ENCODE measurements at regions not wholly inside any gene's neighbourhood (a gene's known extent, or its start where the extent isn't known, plus 50 kb on each side); places are given as distances from the start of the nearest gene placed in this dataset.

DNA sequence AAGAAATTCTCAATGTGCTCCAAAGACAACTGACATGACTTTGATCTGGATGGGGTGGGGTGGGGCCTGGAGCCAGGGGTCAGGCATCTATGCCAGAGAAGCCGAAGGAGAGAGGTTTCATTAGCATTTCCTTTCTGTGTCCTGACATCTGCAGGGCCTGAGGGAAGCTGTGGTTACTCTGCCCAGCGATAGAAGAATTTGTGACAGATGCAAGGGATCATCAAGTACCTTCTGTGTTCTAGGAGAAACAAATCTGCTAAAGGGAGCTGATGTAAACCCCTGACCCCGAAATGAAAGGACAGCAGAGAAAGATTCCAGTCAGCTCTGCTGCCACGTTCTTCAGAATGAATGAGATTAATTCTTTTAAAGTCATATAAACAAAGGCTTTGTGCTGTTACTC, 335.7 kb downstream of the PRELID2 start:
- DNase-seq: no peak

DNA sequence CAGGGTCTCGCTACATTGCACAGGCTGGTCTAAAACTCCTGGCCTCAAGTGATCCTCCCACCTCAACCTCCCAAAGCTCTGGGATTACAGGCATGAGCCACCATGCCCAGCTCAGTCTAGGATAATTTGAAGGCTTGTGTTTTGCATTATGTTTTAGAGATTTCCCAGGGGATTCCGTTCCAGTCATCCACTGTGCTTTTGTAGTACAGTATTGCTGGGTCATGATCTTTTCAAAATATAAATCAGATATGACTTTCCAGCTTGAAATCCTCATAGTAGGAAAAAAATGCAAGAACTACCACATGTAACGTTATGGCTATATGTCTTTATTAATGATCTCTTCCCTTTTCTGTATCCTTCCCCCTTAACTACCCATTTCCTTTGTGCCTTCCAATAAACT, 338.1 kb downstream of the PRELID2 start:
- DNase-seq: no peak

DNA sequence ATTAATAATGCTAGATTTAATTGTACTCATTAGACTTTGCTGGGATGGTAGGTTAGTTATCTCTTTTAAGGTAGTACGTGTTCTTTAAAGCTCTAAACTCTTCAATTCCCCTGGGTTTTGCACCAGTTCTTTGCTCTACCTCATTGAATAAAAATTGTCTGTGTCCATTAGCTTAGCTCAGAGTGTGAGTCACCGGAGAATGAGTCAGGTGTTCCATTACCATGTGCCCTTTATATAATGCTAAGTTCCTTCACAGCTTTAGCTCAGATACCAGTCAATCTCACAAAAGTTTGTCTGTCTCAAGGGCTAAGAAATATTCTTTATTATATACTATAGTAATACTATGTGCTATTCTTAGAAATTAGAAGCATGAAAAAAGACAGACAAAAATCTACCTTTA, 339.4 kb downstream of the PRELID2 start:
- DNase-seq: no peak

DNA sequence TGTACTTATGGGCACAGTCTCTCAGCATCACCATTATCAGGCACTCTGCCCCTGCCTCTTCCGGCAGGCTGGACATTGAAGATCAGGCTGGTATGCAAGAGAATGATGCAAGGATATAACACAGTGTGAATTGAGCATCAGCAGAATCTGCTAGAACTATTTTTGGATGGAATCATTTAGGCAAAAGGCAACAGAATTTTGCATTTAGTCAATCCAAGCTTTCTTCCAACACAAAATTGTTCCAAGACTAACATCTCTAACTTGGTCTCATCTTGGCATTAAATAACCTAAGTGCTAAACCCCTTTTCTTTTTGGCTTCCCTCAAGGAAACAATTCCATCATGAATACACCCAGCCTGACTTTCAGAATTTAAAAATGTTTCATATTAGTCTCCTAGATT, 339.9 kb downstream of the PRELID2 start:
- DNase-seq: no peak

DNA sequence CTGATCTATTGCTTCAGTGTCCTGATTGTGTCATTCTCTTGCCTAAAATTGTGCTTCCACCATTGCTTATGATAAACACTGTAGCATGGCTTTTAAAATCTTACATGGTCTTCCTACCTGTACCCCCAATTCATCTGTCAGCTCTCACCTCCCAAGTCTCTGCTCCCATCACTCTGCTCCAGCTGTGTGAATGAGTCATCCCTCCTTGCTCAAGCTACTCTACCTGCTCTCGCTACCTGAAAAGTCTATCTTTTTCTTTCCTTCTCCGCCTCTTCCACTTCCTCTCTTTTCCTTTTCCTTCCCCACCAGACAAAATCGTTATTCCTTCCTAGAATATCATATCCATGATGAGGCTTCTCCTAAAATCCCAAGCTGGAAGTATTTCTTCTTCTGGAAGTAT, 341.7 kb downstream of the PRELID2 start:
- no peak for DNase-seq

DNA sequence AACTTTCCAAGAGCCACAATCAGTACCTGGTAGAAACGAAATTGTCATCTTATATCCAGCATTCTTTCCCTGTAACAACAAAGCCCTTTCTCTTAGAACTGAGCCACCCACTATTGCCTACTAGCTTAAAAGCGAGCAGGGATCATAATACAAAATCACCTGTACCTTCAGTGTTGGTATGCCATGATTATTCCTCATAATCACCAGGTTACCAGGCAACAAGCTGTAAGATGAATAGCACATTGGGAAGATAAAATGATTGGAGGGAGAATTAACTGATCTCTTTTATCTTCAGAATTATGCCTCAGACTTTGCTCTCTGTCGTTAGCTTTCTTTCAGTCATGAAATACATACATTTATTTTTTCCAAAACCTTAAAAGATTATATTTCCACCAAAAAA, 345.6 kb downstream of the PRELID2 start:
- DNase-seq: no peak

DNA sequence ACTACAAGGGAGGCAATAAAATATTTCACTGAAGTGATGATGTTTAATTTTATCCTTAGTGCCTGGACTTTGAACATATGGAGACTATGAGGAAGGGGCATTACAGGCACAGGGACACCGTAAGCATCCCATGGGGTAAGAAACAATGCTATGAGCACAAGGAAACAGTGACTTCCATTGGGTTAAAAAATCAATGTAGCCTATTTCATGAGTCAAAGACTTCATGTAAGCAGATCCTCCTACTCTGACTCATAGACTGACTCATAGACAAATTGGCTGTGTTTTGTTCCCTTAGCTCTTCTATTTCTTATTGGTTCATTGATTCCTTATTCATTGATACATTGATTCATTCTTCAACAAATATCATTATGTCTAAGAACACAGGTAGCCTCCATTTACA, 351.0 kb downstream of the PRELID2 start:
- no peak for DNase-seq

DNA sequence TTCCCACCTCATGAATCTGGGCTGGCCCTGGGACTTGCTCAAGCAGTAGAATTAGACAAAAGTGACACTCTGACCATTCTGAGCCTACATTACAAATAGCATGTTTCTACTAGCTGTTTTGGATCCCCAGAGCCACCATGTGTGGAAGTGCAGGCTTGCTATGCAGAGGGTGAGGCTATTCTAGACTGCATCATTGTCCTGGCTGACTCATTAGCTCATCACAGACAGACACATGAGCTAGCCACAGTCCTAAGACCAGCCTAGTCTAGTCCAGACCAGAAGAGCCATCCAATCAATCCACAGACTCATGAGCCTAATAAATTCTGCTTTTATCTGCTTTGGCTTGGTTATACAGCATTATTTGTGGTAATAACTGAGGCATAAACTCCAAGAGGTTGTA, 351.9 kb downstream of the PRELID2 start:
- no peak for DNase-seq

DNA sequence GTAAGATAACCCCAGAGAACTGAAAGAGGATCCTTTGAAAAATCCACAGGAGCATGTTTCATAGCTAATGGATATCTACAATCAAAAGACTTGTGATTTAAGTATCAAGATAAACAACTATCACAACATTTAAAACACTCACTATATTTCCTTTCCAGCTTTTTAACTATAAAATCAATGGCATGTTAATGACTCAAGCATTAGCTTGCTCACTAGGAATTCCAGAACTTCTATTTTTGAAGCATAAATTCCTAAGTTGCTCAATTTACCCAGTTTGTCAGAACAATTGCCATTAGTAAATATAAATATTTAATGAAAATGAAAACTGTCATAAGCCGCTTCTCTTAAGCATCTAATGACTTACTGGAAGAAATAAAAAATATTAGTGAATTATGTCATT, 355.3 kb downstream of the PRELID2 start:
- DNase-seq: no peak

DNA sequence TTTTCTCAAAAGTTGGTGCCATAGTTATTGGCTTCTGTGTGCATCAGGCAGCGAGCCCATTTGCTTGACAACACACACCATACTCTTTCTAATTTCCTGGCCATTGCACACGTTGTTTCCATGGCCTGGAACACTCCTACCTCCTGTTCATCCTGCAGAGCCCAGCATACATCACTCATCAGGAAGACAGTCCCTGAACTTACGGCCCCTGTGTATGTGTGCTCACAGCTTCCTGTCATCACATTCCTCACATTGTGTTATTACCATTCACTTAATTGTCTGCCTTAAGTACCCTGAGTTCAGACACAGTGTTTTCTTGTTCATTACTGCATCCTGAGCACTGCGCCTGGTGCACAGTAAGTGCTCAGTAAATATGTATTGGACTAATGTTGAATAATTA, 355.9 kb downstream of the PRELID2 start:
- no peak for DNase-seq

DNA sequence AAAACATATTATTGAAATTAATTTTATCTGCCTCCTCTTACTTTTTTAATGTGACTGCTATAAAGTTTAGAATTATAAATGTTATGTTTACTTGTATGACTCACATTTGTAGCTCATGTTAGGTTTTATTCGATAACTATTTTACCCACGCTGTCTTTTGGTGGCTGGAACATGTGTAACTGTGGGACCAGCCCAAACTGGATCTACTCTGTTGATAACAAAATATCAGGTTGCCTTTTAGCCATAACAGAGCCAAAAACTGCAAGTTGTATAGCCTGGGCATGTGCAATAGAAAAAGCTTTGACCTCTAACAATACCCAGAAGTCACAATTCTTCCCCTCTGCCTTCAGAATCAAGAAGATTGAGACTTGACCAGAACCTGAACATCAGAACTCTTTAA, 356.5 kb downstream of the PRELID2 start:
- no peak for DNase-seq

DNA sequence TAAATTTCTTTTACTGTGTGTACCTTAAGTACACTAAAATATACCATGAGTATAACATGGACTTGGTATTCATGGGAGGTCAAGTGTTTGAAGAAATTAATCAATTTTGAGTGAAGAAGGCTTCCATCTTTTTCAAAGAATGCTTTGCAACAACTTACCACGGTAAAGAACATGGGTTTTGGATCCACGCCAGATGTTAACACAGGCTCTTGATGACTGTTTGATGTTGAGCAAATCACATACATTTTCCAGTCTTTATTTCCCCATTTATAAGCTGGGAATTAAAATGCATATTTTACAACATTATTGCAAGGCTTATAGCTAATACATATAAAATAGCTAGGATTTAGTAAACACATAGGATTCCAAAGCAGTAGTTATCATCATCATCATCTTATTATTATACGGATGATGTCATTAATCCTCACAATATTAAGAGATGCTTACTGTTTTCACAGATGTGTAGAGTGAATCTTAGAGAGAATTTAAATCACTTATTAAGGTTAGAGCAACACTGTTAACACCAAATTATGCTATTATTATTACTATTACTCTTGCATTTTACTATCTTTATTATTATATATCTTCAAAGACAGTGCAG, 362.0 kb downstream of the PRELID2 start:
- DNase-seq: no peak

DNA sequence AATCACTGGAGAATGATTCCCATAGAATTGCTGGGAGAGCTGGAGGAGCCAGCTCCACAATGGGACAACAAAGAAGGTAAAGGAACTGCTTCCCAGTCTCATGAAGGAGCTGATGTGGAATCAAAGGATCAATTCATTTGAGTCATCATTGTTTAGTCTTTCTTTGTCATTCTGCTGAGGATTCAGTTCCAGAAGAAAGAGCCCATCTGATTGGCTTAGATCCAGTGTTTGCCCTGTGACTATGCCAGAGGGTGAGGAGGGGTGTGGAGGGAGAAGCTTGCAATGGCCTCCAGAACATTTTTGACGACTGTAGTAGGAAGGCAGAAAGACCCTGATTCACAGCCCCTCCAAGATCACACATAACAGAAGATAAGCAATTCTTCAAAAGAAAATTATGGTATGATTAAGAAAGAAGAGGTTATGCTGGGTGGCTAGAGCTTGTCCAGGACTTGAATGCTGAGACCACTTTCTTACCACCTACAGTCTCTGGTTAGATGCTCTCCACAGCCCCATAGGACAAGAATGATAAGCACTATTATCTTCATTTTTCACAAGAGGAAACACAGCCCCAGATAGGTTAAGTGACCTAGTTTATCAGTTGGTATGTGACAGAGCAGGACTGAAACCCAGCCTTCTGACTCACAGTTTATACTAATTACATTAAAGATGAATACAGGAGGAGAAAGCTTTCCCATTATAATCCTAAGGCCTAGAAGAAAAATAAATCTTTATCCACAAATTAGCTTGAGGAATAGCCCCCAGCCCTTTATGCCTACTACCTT, 363.1 kb downstream of the PRELID2 start:
- DNase-seq: no peak

DNA sequence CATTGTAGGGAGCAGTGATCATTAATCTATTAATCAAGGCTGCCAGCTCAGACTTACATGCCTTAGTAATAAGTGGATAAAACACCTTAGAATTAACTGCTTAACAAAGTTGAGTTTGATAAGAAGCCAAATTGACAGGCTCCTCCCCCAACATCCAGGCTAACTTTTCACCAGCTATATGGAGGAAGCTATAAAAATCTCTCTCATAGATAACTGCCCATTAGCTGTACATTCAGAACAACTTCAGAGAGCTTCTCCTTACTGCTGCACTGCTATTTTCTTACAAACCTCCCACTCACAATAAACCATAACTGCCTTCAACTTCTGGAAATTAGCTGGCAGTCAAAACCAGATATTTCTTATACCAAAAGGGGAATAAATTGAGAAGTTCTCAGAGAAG, 364.1 kb downstream of the PRELID2 start:
- no peak for DNase-seq

DNA sequence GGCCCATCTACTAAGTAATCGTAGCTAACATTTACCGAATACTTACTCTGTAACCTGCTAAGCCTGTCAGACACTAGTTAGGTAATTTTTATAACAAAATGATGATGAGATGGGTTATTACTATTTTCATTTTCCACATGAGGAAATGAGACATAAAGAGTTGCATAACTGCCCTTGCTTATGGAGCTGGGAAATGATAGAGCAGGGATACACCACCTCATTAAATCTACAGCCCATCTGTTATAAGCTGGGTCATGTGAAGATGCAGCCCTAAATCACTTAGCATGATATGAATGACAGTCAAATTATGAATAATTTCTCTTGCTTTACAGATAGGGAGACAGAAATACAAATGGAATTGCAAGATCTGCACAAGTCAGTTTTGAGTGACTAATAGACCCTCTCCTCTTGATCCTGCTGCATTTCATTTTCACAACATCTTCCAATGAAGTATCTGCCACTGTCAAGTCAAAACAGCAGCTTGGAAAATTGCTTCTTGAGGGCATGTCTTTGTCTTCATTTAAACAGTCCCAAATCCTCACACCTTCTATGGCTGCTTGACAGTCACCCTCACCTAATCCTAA, 364.7 kb downstream of the PRELID2 start:
- DNase-seq: no peak

DNA sequence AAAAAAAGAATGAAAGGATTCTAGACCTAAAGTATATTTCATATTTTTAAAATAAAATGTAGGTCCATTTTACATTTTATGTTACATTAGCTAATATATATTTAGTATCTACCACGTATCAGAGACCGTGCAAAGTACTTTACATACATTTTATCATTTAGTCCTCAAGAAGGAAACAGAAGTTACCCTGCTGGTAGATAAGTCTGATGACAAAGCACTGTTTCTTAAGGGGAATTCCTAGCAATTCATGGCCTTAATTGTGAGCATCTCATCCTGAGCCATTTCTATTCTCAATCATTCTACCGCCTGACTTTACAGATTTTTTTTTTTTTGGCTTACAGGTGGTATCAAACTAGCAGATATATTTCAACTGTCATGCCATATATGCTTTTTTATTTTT, 367.7 kb downstream of the PRELID2 start:
- DNase-seq: no peak

DNA sequence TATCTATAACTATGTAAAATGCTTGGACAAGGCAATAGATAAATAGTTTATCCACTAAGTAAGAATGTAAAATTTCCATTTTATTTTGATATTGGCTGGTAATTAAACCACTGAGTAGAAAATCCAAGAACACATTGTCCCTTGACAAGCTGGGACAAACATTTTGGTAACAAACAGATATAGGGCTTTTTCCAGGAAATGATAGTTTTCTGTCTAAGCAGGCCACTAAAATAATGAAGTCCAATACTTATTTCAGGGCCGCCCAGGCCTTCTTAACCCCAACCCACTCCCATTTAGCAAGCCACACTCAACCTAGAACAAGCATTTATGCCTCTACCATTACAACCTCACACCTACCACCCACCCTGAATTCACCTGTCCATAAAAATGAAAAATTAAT, 368.6 kb downstream of the PRELID2 start:
- DNase-seq: no peak

DNA sequence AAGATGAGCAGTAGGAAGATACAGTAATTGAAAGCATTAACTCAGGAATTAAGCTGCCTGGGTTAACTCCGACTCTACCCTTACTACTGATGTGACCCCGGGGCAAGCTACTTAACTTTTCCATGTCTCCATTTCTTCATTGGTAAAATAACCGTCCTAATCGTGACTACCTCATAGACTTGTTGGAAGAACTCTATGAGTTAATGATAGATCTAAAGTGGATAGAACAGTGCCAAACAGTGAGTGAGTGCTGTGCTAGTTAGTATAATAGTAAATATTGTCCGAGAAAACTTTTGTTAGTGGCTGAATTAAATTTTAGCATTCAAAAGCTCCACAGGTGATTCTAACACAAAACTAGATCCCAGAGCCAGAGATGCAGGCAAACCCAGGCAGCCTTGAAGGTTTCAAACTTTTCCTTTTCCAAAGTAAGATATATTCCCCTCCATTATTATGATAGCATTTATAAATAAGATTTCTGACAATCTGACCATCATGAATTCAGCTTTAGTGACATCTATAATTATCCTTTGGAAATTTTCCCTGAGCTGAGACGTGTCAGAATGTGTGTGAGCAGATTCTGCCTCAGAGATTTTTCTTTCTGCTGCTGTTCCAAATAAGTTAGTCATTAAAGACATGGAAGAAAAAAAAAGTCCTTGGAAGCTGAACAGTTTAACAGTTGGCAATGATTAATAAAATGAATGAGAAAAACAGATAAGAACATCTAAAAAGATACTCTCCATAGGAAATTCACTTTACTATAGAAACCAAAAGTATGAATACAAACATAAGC, 369.5 kb downstream of the PRELID2 start:
- DNase-seq: no peak

DNA sequence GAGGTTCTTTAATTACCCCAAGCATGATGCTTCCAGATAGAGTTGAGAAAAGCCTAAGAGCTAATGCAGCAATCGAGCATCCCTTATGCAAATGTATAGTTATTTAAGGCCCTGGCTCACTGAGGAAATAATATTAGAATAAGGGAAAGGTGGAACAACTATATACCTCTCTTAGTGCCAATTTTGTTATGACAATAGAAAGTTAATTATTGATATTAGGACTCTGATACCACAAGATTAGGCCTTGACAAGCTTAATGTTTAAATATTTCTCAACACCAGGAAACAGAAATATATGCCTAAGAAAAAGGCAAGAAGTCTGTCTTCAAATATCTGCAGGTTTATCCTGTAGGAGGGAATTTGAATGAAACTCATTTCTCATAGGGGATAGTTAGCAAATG, 371.0 kb downstream of the PRELID2 start:
- no peak for DNase-seq

DNA sequence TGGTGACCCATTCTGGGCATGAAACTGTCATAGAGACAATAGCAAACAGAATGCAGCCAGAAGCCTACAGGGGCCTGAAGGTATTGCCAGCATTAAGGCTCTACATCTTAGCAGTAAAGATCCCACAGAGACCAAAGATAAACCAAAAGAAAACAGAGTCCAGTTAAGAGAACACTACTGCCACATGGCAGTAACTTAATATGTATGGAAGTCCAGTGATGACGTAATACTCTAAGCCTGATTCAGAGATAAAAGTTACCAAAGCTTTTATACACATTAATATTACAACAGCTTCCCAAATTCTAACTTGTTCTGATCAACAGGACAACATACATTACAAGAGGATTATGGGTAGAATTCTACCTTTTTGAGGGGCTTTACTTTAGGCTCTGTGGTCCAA, 371.5 kb downstream of the PRELID2 start:
- DNase-seq: no peak

DNA sequence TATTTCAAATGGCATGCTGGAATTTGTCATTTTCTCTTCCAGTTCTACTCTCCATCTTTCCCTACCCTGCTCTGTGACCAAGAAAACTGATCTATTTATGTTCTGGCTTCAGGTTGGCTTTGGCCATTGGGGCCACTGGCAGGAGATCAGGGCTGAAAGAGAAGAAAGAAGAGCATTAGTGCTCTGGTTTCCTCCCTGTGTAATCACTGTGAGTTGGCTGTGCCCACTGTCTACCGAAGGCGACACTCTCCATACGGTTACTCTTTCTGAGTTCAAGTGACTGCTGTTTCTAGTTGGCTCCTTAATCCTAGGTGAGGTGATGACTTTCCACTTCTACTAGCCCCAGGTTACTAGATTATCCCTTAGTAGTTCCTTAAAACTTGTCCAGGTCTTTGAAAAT, 372.6 kb downstream of the PRELID2 start:
- no peak for DNase-seq

DNA sequence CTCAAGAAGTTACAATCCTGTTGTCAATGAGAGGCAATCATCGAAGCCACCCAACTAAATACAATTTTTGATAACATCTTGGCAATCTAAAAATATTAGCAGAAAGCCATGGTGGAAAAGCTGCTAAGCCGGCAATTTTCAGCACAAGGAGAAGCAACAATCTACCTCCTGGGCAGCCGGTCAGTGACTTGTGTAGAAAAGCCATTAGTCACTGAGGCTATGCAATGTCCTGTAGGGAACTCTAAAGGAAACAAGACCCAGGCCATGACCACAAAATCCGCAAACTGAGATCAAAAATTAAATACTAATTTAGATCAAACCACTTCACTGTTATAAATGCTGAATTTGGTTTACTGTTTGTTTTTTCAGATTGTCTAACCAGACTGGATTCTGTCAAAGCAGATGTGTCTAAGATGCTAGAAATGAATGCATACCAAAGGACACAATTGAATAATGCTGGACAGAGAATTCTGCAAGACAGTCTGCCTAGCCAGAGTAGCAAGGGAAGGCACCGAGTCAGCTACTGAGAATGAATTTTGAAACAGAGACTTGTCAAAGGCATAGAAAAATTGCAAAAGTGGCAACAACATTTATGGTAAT, 384.8 kb downstream of the PRELID2 start:
- DNase-seq: no peak

DNA sequence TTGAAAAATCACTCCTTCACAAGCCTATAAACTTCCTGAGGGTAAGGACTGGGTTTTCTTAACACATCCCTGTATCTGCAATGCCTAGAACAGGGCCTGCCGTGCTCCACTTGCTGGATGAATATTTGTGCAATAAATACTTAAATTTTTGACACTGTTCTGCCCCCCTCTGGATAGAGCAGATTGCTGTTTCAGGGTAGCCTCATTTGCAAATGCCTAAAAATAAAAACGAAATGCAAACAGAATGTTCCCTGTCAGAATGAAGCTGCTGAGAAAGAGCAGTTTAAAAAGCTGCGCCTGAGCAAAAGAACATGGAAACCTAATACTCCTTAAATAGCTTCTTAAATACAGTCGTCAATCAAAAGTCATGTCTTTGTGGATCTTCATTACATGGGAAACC, 385.3 kb downstream of the PRELID2 start:
- no peak for DNase-seq

Data from SHP77 treated with DMSO at 0.1 percent for 48 hours (cell line).